B cell (primary cell): ENCODE measurements at regions not wholly inside any gene's neighbourhood (a gene's known extent, or its start where the extent isn't known, plus 50 kb on each side); places are given as distances from the start of the nearest gene placed in this dataset.

Source experiments
- EZH2 ChIP-seq: IDR thresholded peaks from 2 replicates; pipeline ENCODE4 v1.6.1; 2012; ENCODE audit warnings: borderline replicate concordance, low read depth, mild to moderate bottlenecking, moderate library complexity, low read length; ENCODE audit not compliant: insufficient read depth, poor library complexity, severe bottlenecking
- TF ChIP-seq, protein P1 (sequence below): fragments of 200-600 bp; IDR thresholded peaks from one replicate; pipeline ENCODE4 v1.8.0; 2022; ENCODE audit warnings: antibody characterized with exemption, mild to moderate bottlenecking

DNA sequence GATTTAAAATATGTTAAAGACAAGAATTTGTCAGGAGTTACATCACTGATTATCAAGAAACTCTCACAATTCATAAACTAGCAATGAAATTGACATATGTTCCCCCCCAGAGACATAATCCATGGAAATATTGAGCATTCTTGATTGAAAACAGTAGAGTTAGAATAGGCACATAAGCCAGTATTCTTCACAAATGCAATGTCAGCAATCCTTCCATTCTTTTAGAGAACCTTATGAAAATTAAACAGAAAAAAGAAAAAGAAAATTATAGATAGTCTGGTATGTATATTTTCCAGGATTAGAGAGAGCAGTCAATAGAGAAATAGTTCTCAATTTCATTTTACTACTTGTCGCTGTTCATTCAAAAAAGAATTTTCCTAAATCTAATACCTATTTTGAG is 458.4 kb downstream of the EFNB2 start:
- TF ChIP-seq, protein P1, sequence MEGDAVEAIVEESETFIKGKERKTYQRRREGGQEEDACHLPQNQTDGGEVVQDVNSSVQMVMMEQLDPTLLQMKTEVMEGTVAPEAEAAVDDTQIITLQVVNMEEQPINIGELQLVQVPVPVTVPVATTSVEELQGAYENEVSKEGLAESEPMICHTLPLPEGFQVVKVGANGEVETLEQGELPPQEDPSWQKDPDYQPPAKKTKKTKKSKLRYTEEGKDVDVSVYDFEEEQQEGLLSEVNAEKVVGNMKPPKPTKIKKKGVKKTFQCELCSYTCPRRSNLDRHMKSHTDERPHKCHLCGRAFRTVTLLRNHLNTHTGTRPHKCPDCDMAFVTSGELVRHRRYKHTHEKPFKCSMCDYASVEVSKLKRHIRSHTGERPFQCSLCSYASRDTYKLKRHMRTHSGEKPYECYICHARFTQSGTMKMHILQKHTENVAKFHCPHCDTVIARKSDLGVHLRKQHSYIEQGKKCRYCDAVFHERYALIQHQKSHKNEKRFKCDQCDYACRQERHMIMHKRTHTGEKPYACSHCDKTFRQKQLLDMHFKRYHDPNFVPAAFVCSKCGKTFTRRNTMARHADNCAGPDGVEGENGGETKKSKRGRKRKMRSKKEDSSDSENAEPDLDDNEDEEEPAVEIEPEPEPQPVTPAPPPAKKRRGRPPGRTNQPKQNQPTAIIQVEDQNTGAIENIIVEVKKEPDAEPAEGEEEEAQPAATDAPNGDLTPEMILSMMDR, result no peak
- TF ChIP-seq EZH2, result no peak
